ENCODE measurements at regions not wholly inside any gene's neighbourhood (a gene's known extent, or its start where the extent isn't known, plus 50 kb on each side); places are given as distances from the start of the nearest gene placed in this dataset.
A peak's percentile ranks its signal among the peaks of the same experiment; 100 is the strongest.

- DNase-seq = no peak
Measured at GRCh38 chrX:69025802-69026301, 139.4 kb downstream of the PJA1 start.

- peak; percentile 50 for DNase-seq
Measured at GRCh38 chrX:69024931-69025330, 140.3 kb downstream of the PJA1 start.

- no peak for DNase-seq
Measured at GRCh38 chrX:69024161-69024736, 141.0 kb downstream of the PJA1 start.

- DNase-seq = no peak
Measured at GRCh38 chrX:69022430-69022829, 142.8 kb downstream of the PJA1 start.

- no peak for DNase-seq
Measured at GRCh38 chrX:69021141-69021960, 143.9 kb downstream of the PJA1 start.

GRCh38 chrX:69020316-69020715 is 144.9 kb downstream of the PJA1 start:
- no peak for DNase-seq

- DNase-seq = no peak
Measured at GRCh38 chrX:69019073-69019890, 146.0 kb downstream of the PJA1 start.

GRCh38 chrX:69018416-69019072 is 146.7 kb downstream of the PJA1 start:
- DNase-seq = no peak

- no peak for DNase-seq
Measured at GRCh38 chrX:69016293-69016941, 148.8 kb downstream of the PJA1 start.

- no peak for DNase-seq
Measured at GRCh38 chrX:69015564-69016292, 149.5 kb downstream of the PJA1 start.

GRCh38 chrX:69015156-69015555 is 150.1 kb downstream of the PJA1 start:
- DNase-seq = no peak

- peak; percentile 87 for DNase-seq
Measured at GRCh38 chrX:69014200-69014599, 151.1 kb downstream of the PJA1 start.

- no peak for DNase-seq
Measured at GRCh38 chrX:69010339-69010738, 154.9 kb downstream of the PJA1 start.

- DNase-seq = no peak
Measured at GRCh38 chrX:69000877-69001276, 164.4 kb downstream of the PJA1 start.

- no peak for DNase-seq
Measured at GRCh38 chrX:68999931-69000330, 165.3 kb downstream of the PJA1 start.

- no peak for DNase-seq
Measured at GRCh38 chrX:68999356-68999755, 165.9 kb downstream of the PJA1 start.

- DNase-seq = no peak
Measured at GRCh38 chrX:68998716-68999115, 166.5 kb downstream of the PJA1 start.

GRCh38 chrX:68997911-68998310 is 167.3 kb downstream of the PJA1 start:
- peak; percentile 71 for DNase-seq

- no peak for DNase-seq
Measured at GRCh38 chrX:68997511-68997910, 167.7 kb downstream of the PJA1 start.

- peak; percentile 73 for DNase-seq
Measured at GRCh38 chrX:68995780-68996551, 167.1 kb downstream of the EFNB1 start.

- DNase-seq = no peak
Measured at GRCh38 chrX:68995386-68995779, 166.6 kb downstream of the EFNB1 start.
